ENCODE measurements at regions not wholly inside any gene's neighbourhood (a gene's known extent, or its start where the extent isn't known, plus 50 kb on each side); places are given as distances from the start of the nearest gene placed in this dataset.
"Not testable (repeated sequence)": the region's sequence is repeated elsewhere in the genome, so short reads cannot be mapped to it uniquely, and the experiment has no call there.

GRCh38 chr5:92715946-92716520 is 865.0 kb downstream of the NR2F1-AS1 start:
- DNase-seq (no peak), ATAC-seq (replicated peaks in 1 of 2) (no peak)
- Mint-ChIP-seq H3K36me3 (ENCODE audit: insufficient read depth in 2 of 2) (no peaks in the 10 kb centered on the region), H3K4me3 (no peak overlapping the region), H3K27ac (no peak overlapping the region), H3K4me1 (ENCODE audit: low read depth) (no peaks in the 10 kb centered on the region), H3K9me3 (no peaks in the 10 kb centered on the region), H3K27me3 (ENCODE audit: low read depth) (no peaks in the 10 kb centered on the region)

GRCh38 chr5:92713826-92714225 is 867.2 kb downstream of the NR2F1-AS1 start:
- no peaks in the 10 kb centered on the region for H3K27me3 Mint-ChIP-seq (ENCODE audit: low read depth)
- no peaks in the 10 kb centered on the region for H3K4me1 Mint-ChIP-seq (ENCODE audit: low read depth)
- DNase-seq (no peak), ATAC-seq (replicated peaks in 1 of 2) (no peak)
- no peaks in the 10 kb centered on the region for H3K36me3 Mint-ChIP-seq (ENCODE audit: insufficient read depth in 2 of 2)
- H3K27ac Mint-ChIP-seq, result no peak overlapping the region
- H3K9me3 Mint-ChIP-seq, result no peaks in the 10 kb centered on the region
- no peak overlapping the region for H3K4me3 Mint-ChIP-seq

- Mint-ChIP-seq H3K27ac (no peak overlapping the region), H3K36me3 (ENCODE audit: insufficient read depth in 2 of 2) (no peaks in the 10 kb centered on the region), H3K27me3 (ENCODE audit: low read depth) (no peaks in the 10 kb centered on the region), H3K4me1 (ENCODE audit: low read depth) (no peaks in the 10 kb centered on the region), H3K4me3 (no peak overlapping the region), H3K9me3 (no peaks in the 10 kb centered on the region)
- DNase-seq (no peak), ATAC-seq (replicated peaks in 1 of 2) (no peak)
Measured at GRCh38 chr5:92713335-92713743, 867.7 kb downstream of the NR2F1-AS1 start.

- no peaks in the 10 kb centered on the region for H3K9me3 Mint-ChIP-seq
- H3K27ac Mint-ChIP-seq, result no peak overlapping the region
- H3K36me3 Mint-ChIP-seq (ENCODE audit: insufficient read depth in 2 of 2), result no peaks in the 10 kb centered on the region
- no peak for ATAC-seq (replicated peaks in 1 of 2)
- H3K4me3 Mint-ChIP-seq, result no peak overlapping the region
- no peak for DNase-seq
- no peaks in the 10 kb centered on the region for H3K4me1 Mint-ChIP-seq (ENCODE audit: low read depth)
- no peaks in the 10 kb centered on the region for H3K27me3 Mint-ChIP-seq (ENCODE audit: low read depth)
Measured at GRCh38 chr5:92711956-92712355, 869.1 kb downstream of the NR2F1-AS1 start.

- Mint-ChIP-seq H3K4me1 (ENCODE audit: low read depth) (no peaks in the 10 kb centered on the region), H3K4me3 (no peak overlapping the region), H3K27me3 (ENCODE audit: low read depth) (no peaks in the 10 kb centered on the region), H3K27ac (no peak overlapping the region), H3K9me3 (no peaks in the 10 kb centered on the region), H3K36me3 (ENCODE audit: insufficient read depth in 2 of 2) (no peaks in the 10 kb centered on the region)
- ATAC-seq (replicated peaks in 1 of 2) (no peak), DNase-seq (no peak)
Measured at GRCh38 chr5:92704590-92704989, 876.4 kb downstream of the NR2F1-AS1 start.

GRCh38 chr5:92703976-92704375 is 877.0 kb downstream of the NR2F1-AS1 start:
- Mint-ChIP-seq H3K36me3 (ENCODE audit: insufficient read depth in 2 of 2) (no peaks in the 10 kb centered on the region), H3K4me1 (ENCODE audit: low read depth) (no peaks in the 10 kb centered on the region), H3K27me3 (ENCODE audit: low read depth) (no peaks in the 10 kb centered on the region), H3K4me3 (no peak overlapping the region), H3K9me3 (no peaks in the 10 kb centered on the region), H3K27ac (no peak overlapping the region)
- DNase-seq, result no peak
- no peak for ATAC-seq (replicated peaks in 1 of 2)

GRCh38 chr5:92695123-92696003 is 885.7 kb downstream of the NR2F1-AS1 start:
- no peak overlapping the region for H3K27ac Mint-ChIP-seq
- DNase-seq, result no peak
- no peaks in the 10 kb centered on the region for H3K27me3 Mint-ChIP-seq (ENCODE audit: low read depth)
- no peak for ATAC-seq (replicated peaks in 1 of 2)
- H3K4me3 Mint-ChIP-seq, result no peak overlapping the region
- no peaks in the 10 kb centered on the region for H3K4me1 Mint-ChIP-seq (ENCODE audit: low read depth)
- H3K36me3 Mint-ChIP-seq (ENCODE audit: insufficient read depth in 2 of 2), result no peaks in the 10 kb centered on the region
- H3K9me3 Mint-ChIP-seq, result peaks cover 0 to 3% of the 10 kb centered on the region in 2 donors

GRCh38 chr5:92694067-92694466 is 887.0 kb downstream of the NR2F1-AS1 start:
- DNase-seq (no peak), ATAC-seq (replicated peaks in 1 of 2) (no peak)
- Mint-ChIP-seq H3K27ac (no peak overlapping the region), H3K4me3 (no peak overlapping the region), H3K27me3 (ENCODE audit: low read depth) (no peaks in the 10 kb centered on the region), H3K36me3 (ENCODE audit: insufficient read depth in 2 of 2) (no peaks in the 10 kb centered on the region), H3K9me3 (peaks cover 0 to 3% of the 10 kb centered on the region in 2 donors), H3K4me1 (ENCODE audit: low read depth) (no peaks in the 10 kb centered on the region)

GRCh38 chr5:92691955-92692354 is 889.1 kb downstream of the NR2F1-AS1 start:
- ATAC-seq (replicated peaks in 1 of 2); H3K4me1 Mint-ChIP-seq (ENCODE audit: low read depth); H3K36me3 Mint-ChIP-seq (ENCODE audit: insufficient read depth in 2 of 2): not testable (repeated sequence)

GRCh38 chr5:92687821-92688722 is 892.9 kb downstream of the NR2F1-AS1 start:
- ATAC-seq (replicated peaks in 1 of 2), result no peak
- H3K27me3 Mint-ChIP-seq (ENCODE audit: low read depth), result no peaks in the 10 kb centered on the region
- no peak overlapping the region for H3K4me3 Mint-ChIP-seq

More at GRCh38 chr5:92691955-92692354, 889.1 kb downstream of the NR2F1-AS1 start:
- not testable (repeated sequence) for H3K27ac Mint-ChIP-seq; H3K27me3 Mint-ChIP-seq (ENCODE audit: low read depth); H3K4me3 Mint-ChIP-seq; H3K9me3 Mint-ChIP-seq; DNase-seq

GRCh38 chr5:92678640-92679039 is 902.4 kb downstream of the NR2F1-AS1 start:
- no peak for ATAC-seq (replicated peaks in 1 of 2)
- Mint-ChIP-seq H3K27ac (no peak overlapping the region), H3K27me3 (ENCODE audit: low read depth) (no peaks in the 10 kb centered on the region)

More at GRCh38 chr5:92687821-92688722, 892.9 kb downstream of the NR2F1-AS1 start:
- Mint-ChIP-seq H3K9me3 (peaks cover 3% of the 10 kb centered on the region in 2 donors), H3K36me3 (ENCODE audit: insufficient read depth in 2 of 2) (no peaks in the 10 kb centered on the region), H3K4me1 (ENCODE audit: low read depth) (no peaks in the 10 kb centered on the region), H3K27ac (no peak overlapping the region)
- DNase-seq, result no peak

GRCh38 chr5:92676215-92677165 is 904.5 kb downstream of the NR2F1-AS1 start:
- H3K27ac Mint-ChIP-seq, result no peak overlapping the region
- DNase-seq (no peak), ATAC-seq (replicated peaks in 1 of 2) (no peak)
- no peak overlapping the region for H3K4me3 Mint-ChIP-seq
- H3K9me3 Mint-ChIP-seq, result peaks cover 2% of the 10 kb centered on the region in 2 donors
- H3K36me3 Mint-ChIP-seq (ENCODE audit: insufficient read depth in 2 of 2), result no peaks in the 10 kb centered on the region
- H3K4me1 Mint-ChIP-seq (ENCODE audit: low read depth), result no peaks in the 10 kb centered on the region
- no peaks in the 10 kb centered on the region for H3K27me3 Mint-ChIP-seq (ENCODE audit: low read depth)

More at GRCh38 chr5:92678640-92679039, 902.4 kb downstream of the NR2F1-AS1 start:
- Mint-ChIP-seq H3K4me1 (ENCODE audit: low read depth) (no peaks in the 10 kb centered on the region), H3K9me3 (peaks cover 2 to 4% of the 10 kb centered on the region in 2 donors), H3K4me3 (no peak overlapping the region), H3K36me3 (ENCODE audit: insufficient read depth in 2 of 2) (no peaks in the 10 kb centered on the region)
- DNase-seq, result no peak
